AG10803 (cell line): ENCODE measurements at regions not wholly inside any gene's neighbourhood (a gene's known extent, or its start where the extent isn't known, plus 50 kb on each side); places are given as distances from the start of the nearest gene placed in this dataset.

Experiments used
- DNase-seq: peaks from one replicate; pipeline ENCODE4 v3.0.0; 2010; ENCODE audit warnings: low read depth
- H3K4me3 ChIP-seq: 2 replicates; pipeline ENCODE4 v1.5.1; 2011; ENCODE audit warnings: mild to moderate bottlenecking, low read length, control low read depth
- CTCF ChIP-seq: conservative IDR thresholded peaks from 2 replicates; pipeline ENCODE4 v1.5.1; 2011; ENCODE audit warnings: mild to moderate bottlenecking, low read length, control low read depth, inconsistent platforms

- no peak overlapping the region for H3K4me3 ChIP-seq
- no peak for DNase-seq
- TF ChIP-seq CTCF, result no peak
Observed at GRCh38 chr1:239322369-239322768, 64.0 kb upstream of the CHRM3 start.

GRCh38 chr1:239321877-239322276 lies 64.5 kb upstream of the CHRM3 start:
- H3K4me3 ChIP-seq, result no peak overlapping the region
- no peak for TF ChIP-seq CTCF
- DNase-seq, result no peak

- no peak for TF ChIP-seq CTCF
- DNase-seq, result no peak
- no peak overlapping the region for H3K4me3 ChIP-seq
Observed at GRCh38 chr1:239317948-239318347, 68.4 kb upstream of the CHRM3 start.

- TF ChIP-seq CTCF, result no peak
- no peak for DNase-seq
- no peak overlapping the region for H3K4me3 ChIP-seq
Observed at GRCh38 chr1:239315631-239316217, 70.6 kb upstream of the CHRM3 start.

- no peak for DNase-seq
Observed at GRCh38 chr1:239311331-239311730, 75.0 kb upstream of the CHRM3 start.

GRCh38 chr1:239308701-239309333 lies 77.6 kb upstream of the CHRM3 start:
- no peak for DNase-seq
- TF ChIP-seq CTCF, result no peak
- H3K4me3 ChIP-seq, result no peak overlapping the region

More at GRCh38 chr1:239311331-239311730, 75.0 kb upstream of the CHRM3 start:
- no peak for TF ChIP-seq CTCF
- H3K4me3 ChIP-seq, result no peak overlapping the region

- TF ChIP-seq CTCF, result no peak
- no peak overlapping the region for H3K4me3 ChIP-seq
- DNase-seq, result no peak
Observed at GRCh38 chr1:239307886-239308285, 78.5 kb upstream of the CHRM3 start.
